Keratinocyte (primary cell): ENCODE measurements at regions not wholly inside any gene's neighbourhood (a gene's known extent, or its start where the extent isn't known, plus 50 kb on each side); places are given as distances from the start of the nearest gene placed in this dataset.

Experiments
- EZH2 ChIP-seq: IDR thresholded peaks from one replicate; pipeline ENCODE4 v1.6.1; 2012; ENCODE audit warnings: inconsistent platforms, mild to moderate bottlenecking, low read length, moderate library complexity
- TF ChIP-seq, protein P1 (sequence below), 3 experiments: IDR thresholded peaks in 1 of 3; conservative IDR thresholded peaks in 1 of 3; optimal IDR thresholded peaks in 1 of 3; 2 replicates in 2 of 3; 3 replicates in 1 of 3; pipeline versions ENCODE3 to v1.5.1; 2011; ENCODE audit warnings: low read length in 3 of 3, mild to moderate bottlenecking in 3 of 3, moderate library complexity in 2 of 3, control low read depth in 1 of 3, inconsistent platforms in 1 of 3; ENCODE audit not compliant: insufficient read depth in 2 of 3; ENCODE audit errors: extremely low read depth in 1 of 3

- TF ChIP-seq, protein P1, sequence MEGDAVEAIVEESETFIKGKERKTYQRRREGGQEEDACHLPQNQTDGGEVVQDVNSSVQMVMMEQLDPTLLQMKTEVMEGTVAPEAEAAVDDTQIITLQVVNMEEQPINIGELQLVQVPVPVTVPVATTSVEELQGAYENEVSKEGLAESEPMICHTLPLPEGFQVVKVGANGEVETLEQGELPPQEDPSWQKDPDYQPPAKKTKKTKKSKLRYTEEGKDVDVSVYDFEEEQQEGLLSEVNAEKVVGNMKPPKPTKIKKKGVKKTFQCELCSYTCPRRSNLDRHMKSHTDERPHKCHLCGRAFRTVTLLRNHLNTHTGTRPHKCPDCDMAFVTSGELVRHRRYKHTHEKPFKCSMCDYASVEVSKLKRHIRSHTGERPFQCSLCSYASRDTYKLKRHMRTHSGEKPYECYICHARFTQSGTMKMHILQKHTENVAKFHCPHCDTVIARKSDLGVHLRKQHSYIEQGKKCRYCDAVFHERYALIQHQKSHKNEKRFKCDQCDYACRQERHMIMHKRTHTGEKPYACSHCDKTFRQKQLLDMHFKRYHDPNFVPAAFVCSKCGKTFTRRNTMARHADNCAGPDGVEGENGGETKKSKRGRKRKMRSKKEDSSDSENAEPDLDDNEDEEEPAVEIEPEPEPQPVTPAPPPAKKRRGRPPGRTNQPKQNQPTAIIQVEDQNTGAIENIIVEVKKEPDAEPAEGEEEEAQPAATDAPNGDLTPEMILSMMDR (optimal IDR thresholded peaks at IDR 0.05 in 1 of 3, IDR thresholded peaks at IDR 0.05 in 1 of 3, conservative IDR thresholded peaks at IDR 0.05 in 1 of 3; ENCODE audit: extremely low read depth in 1 of 3, insufficient read depth in 2 of 3, low read length in 3 of 3) = no peak
- TF ChIP-seq EZH2 = no peak
These were observed 1420.8 kb upstream of the SLC10A2 start for GRCh38 chr13:104487006-104487405.
